Gastrocnemius medialis (tissue), 4 donors: ENCODE measurements at regions not wholly inside any gene's neighbourhood (a gene's known extent, or its start where the extent isn't known, plus 50 kb on each side); places are given as distances from the start of the nearest gene placed in this dataset.
"Not testable (repeated sequence)": the region's sequence is repeated elsewhere in the genome, so short reads cannot be mapped to it uniquely, and the experiment has no call there.

Experiments used
- POLR2A ChIP-seq, 2 donors: fragments of 450-650 bp; IDR thresholded peaks; one replicate each; pipeline ENCODE4 v1.6.1; 2017; ENCODE audit warnings: antibody characterized with exemption in 2 of 2, mild to moderate bottlenecking in 2 of 2, moderate library complexity in 2 of 2
- TF ChIP-seq, protein P1 (sequence below), 5 experiments: fragments of 450-650 bp in 3 of 5; fragments of 200-600 bp in 2 of 5; sonication (generic) in 2 of 5; IDR thresholded peaks in 4 of 5; conservative IDR thresholded peaks in 1 of 5; 1 replicate in 4 of 5; 2 replicates in 1 of 5; pipeline ENCODE4 v1.5.1; 2016 to 2019; ENCODE audit warnings: antibody characterized with exemption in 5 of 5, mild to moderate bottlenecking in 3 of 5, moderate library complexity in 3 of 5

DNA sequence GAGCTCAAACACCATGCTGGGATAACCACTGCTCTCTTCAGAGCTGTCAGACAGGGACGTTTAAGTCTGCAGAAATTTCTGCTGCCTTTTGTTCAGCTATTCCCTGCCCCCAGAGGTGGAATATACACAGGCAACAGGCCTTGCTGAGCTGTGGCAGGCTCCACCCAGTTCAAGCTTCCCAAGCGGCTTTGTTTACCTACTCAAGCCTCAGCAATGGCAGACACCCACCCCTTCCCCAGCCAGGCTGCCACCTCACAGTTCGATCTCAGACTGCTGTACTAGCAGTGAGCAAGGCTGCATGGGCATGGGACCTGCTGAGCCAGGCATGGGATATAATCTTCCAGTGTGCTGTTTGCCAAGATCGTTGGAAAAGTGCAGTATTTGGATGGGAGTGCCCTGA lies 1220.5 kb downstream of the FLRT2 start:
- TF ChIP-seq, protein P1, sequence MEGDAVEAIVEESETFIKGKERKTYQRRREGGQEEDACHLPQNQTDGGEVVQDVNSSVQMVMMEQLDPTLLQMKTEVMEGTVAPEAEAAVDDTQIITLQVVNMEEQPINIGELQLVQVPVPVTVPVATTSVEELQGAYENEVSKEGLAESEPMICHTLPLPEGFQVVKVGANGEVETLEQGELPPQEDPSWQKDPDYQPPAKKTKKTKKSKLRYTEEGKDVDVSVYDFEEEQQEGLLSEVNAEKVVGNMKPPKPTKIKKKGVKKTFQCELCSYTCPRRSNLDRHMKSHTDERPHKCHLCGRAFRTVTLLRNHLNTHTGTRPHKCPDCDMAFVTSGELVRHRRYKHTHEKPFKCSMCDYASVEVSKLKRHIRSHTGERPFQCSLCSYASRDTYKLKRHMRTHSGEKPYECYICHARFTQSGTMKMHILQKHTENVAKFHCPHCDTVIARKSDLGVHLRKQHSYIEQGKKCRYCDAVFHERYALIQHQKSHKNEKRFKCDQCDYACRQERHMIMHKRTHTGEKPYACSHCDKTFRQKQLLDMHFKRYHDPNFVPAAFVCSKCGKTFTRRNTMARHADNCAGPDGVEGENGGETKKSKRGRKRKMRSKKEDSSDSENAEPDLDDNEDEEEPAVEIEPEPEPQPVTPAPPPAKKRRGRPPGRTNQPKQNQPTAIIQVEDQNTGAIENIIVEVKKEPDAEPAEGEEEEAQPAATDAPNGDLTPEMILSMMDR (IDR thresholded peaks at IDR 0.05 in 4 of 5, conservative IDR thresholded peaks at IDR 0.05 in 1 of 5) = not testable (repeated sequence)
- TF ChIP-seq POLR2A (IDR thresholded peaks at IDR 0.05) = not testable (repeated sequence)
